ENCODE measurements at regions not wholly inside any gene's neighbourhood (a gene's known extent, or its start where the extent isn't known, plus 50 kb on each side); places are given as distances from the start of the nearest gene placed in this dataset.

DNA sequence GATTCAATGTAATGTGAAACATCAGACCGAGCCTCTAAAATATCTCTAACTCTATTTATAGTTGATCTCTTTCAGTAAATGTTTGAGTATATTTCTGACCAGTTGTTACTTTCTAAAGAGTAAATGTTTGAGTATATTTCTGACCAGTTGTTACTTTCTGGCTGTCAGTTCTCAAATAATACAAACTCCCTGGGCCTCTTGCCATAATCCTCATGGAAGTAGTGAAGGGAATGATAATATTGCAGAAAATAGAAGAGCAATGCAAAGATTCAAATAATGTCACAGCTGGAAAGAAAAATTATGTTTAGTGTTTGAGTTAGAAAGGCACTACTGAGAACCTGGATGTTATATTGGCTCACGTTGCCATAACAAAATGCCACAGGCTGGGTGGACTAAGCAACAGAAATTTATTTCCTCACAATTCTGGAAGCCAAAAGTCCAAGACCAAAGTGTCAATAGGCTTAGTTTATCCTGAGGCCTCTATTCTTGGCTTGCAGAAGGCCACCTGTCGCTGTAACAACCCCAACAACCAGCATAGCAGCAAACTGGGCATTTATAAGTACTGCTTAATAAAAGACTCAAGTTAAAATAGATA, 470.6 kb upstream of the BCHE start:
- Histone ChIP-seq H3K36me3 (no peaks in the 10 kb centered on the region), H3K4me1 (no peaks in the 10 kb centered on the region), H3K4me3 (no peak overlapping the region), H3K9me3 (no peaks in the 10 kb centered on the region), H3K27me3 (no peaks in the 10 kb centered on the region), H3K27ac (no peak overlapping the region)
- TF ChIP-seq, protein P1, sequence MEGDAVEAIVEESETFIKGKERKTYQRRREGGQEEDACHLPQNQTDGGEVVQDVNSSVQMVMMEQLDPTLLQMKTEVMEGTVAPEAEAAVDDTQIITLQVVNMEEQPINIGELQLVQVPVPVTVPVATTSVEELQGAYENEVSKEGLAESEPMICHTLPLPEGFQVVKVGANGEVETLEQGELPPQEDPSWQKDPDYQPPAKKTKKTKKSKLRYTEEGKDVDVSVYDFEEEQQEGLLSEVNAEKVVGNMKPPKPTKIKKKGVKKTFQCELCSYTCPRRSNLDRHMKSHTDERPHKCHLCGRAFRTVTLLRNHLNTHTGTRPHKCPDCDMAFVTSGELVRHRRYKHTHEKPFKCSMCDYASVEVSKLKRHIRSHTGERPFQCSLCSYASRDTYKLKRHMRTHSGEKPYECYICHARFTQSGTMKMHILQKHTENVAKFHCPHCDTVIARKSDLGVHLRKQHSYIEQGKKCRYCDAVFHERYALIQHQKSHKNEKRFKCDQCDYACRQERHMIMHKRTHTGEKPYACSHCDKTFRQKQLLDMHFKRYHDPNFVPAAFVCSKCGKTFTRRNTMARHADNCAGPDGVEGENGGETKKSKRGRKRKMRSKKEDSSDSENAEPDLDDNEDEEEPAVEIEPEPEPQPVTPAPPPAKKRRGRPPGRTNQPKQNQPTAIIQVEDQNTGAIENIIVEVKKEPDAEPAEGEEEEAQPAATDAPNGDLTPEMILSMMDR (IDR thresholded peaks at IDR 0.05): no peak
- no peak for DNase-seq (ENCODE audit: low spot score)

DNA sequence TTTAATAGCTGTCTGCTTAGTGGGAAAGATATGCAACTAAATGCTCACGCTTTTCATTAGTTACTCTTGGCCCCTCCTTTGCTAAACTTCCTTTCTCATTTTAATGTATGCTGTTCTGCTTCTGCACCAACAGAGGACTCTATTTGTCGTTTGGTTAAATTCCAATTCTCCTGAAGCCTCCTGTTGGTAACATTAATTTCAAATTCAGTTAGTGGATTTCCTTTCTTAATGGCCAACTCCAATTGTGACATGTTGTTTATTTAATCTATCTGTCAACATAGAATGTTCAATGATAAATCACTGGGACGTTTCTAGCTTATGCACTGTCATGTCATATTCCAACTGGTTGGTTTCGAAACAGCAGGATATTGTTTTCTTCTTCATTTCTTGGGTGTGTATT, 467.4 kb upstream of the BCHE start:
- H3K27me3 ChIP-seq: no peaks in the 10 kb centered on the region
- H3K9me3 ChIP-seq: no peaks in the 10 kb centered on the region
- H3K27ac ChIP-seq: no peak overlapping the region
- TF ChIP-seq, protein P1 (IDR thresholded peaks at IDR 0.05): no peak
- DNase-seq (ENCODE audit: low spot score): no peak
- H3K4me3 ChIP-seq: no peak overlapping the region
- H3K4me1 ChIP-seq: no peaks in the 10 kb centered on the region
- no peaks in the 10 kb centered on the region for H3K36me3 ChIP-seq

DNA sequence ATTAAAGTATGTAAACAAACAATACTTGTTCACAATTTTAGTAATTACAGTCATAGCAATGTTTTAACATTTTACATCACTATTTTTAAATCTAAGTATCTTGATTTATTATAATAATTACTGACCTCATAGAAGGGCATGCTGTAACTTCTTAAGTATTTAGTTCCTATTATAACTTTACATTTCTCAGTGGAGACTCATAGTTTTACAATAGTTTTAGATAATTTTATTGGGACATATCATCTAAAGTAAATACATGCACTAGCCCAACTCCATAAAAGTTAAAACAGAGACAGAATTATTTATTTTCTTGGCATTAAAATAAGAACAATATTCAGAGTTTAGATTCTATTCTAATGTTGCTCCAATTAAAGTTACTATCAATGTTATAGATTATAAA, 466.5 kb upstream of the BCHE start:
- Histone ChIP-seq H3K36me3 (no peaks in the 10 kb centered on the region), H3K4me3 (no peak overlapping the region), H3K27ac (no peak overlapping the region), H3K9me3 (no peaks in the 10 kb centered on the region), H3K27me3 (no peaks in the 10 kb centered on the region), H3K4me1 (no peaks in the 10 kb centered on the region)
- DNase-seq (ENCODE audit: low spot score): no peak
- TF ChIP-seq, protein P1 (IDR thresholded peaks at IDR 0.05): no peak

DNA sequence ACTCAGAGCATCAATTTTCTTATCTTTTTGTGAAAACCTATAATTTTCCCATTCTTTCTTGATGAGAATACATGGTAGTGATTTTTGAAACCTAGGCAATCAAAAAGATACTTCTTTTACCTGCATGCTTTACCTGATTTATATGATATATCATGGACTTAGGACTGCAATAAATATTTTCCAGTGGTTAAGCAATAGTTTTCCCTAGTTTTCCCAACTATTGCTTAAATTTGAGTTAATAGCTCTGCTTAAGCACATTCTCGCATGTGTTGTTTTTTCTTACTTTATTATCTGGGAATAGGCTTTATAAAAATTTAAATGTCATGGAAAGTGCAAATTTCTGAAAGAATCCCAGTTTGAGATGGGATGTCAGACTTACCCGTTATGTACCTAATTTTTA, 465.1 kb upstream of the BCHE start:
- TF ChIP-seq, protein P1 (IDR thresholded peaks at IDR 0.05): no peak

DNA sequence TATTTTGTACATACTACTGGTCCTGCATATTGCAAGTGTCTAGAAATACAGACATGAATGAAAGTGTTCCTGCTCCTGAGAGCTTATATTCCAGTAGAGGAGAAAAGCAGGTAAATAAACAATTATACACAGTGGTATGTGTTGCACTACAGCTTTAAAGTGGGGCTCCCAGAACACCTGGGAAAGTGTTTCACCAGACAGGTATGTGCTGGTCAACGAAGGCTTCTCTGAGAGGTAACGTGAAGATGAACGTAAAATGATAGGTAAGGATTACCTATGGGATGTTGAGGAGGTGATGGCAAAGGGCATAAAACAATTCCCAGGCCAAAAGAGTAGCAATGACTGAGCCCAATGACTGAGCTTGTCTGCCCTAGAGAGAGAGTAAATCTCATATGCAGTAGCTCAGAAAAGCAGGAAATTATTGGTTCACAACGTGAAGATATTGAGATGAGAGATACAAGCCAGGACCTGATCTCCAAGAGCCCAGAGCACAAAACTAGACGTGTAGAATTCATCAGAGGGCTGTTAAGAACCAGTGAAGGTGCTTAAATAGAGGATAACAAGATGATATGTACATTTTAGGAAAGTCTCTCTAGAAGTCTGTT, 459.1 kb upstream of the BCHE start:
- H3K36me3 ChIP-seq: no peaks in the 10 kb centered on the region
- TF ChIP-seq, protein P1 (IDR thresholded peaks at IDR 0.05): no peak
- no peaks in the 10 kb centered on the region for H3K27me3 ChIP-seq
- no peak for DNase-seq (ENCODE audit: low spot score)
- no peak overlapping the region for H3K4me3 ChIP-seq
- H3K27ac ChIP-seq: no peak overlapping the region
- H3K9me3 ChIP-seq: no peaks in the 10 kb centered on the region
- H3K4me1 ChIP-seq: no peaks in the 10 kb centered on the region

More for the DNA sequence above, 465.1 kb upstream of the BCHE start:
- Histone ChIP-seq H3K27ac (no peak overlapping the region), H3K4me1 (no peaks in the 10 kb centered on the region), H3K9me3 (no peaks in the 10 kb centered on the region), H3K27me3 (no peaks in the 10 kb centered on the region), H3K4me3 (no peak overlapping the region), H3K36me3 (no peaks in the 10 kb centered on the region)
- DNase-seq (ENCODE audit: low spot score): no peak
